MM.1S (cell line): ENCODE measurements at regions not wholly inside any gene's neighbourhood (a gene's known extent, or its start where the extent isn't known, plus 50 kb on each side); places are given as distances from the start of the nearest gene placed in this dataset.

ENCODE experiments used
- CTCF ChIP-seq: fragments of 300-600 bp; sonication (generic); IDR thresholded peaks from 2 replicates; pipeline ENCODE4 v1.5.1; 2016; ENCODE audit warnings: antibody characterized with exemption, low read length, mixed read lengths
- EZH2 ChIP-seq: fragments of 300-600 bp; sonication (generic); optimal IDR thresholded peaks from 2 replicates; pipeline ENCODE3; 2017; ENCODE audit warnings: low read depth, mild to moderate bottlenecking, antibody characterized with exemption, low read length, mixed read lengths

GRCh38 chrX:39652336-39652735 is 445.4 kb downstream of the BCOR start:
- TF ChIP-seq CTCF (peak; percentile 56), EZH2 (no peak)
